WTC11 (cell line): ENCODE measurements at regions not wholly inside any gene's neighbourhood (a gene's known extent, or its start where the extent isn't known, plus 50 kb on each side); places are given as distances from the start of the nearest gene placed in this dataset.

Experiments used
- ATAC-seq: fragments of 200-7000 bp; cut with Tn5 transposase; 2 replicates; pipeline ENCODE4 v1.10.0; 2021; ENCODE audit warnings: mild to moderate bottlenecking, moderate library complexity
- CTCF ChIA-PET: fragments of 300-600 bp; sonication (Branson Sonifier 250); formaldehyde crosslinking; loops from one replicate; lab custom pipeline; 2021; ENCODE audit warnings: antibody characterized with exemption; lab: Charles Lee
- POLR2A ChIA-PET: fragments of 350-600 bp; sonication (Branson Sonifier 250); formaldehyde crosslinking; loops from one replicate; lab custom pipeline; 2021; ENCODE audit warnings: antibody characterized with exemption; lab: Charles Lee
- DNase-seq: peaks from one replicate; pipeline ENCODE4 v3.0.0; 2021; ENCODE audit warnings: low spot score
- H3K27ac Mint-ChIP-seq: 2 replicates; pipeline ENCODE4 v1.8.0; 2021; ENCODE audit warnings: mixed read lengths
- H3K27me3 Mint-ChIP-seq: 2 replicates; pipeline ENCODE4 v1.8.0; 2021; ENCODE audit warnings: low read depth, mild to moderate bottlenecking, moderate library complexity, mixed read lengths
- H3K36me3 Mint-ChIP-seq: 2 replicates; pipeline ENCODE4 v1.8.0; 2021; ENCODE audit warnings: mixed read lengths
- H3K4me1 Mint-ChIP-seq: 2 replicates; pipeline ENCODE4 v1.8.0; 2022; ENCODE audit warnings: mixed read lengths
- H3K4me3 Mint-ChIP-seq: 2 replicates; pipeline ENCODE4 v1.8.0; 2021; ENCODE audit warnings: mild to moderate bottlenecking, moderate library complexity, mixed read lengths
- H3K9me3 Mint-ChIP-seq: 2 replicates; pipeline ENCODE4 v1.8.0; 2021; ENCODE audit warnings: mixed read lengths
- ARID4B ChIP-seq: sonication (generic); formaldehyde crosslinking; IDR thresholded peaks from 2 replicates; pipeline ENCODE4 v1.8.0; 2023; ENCODE audit warnings: missing genetic modification reagents, mild to moderate bottlenecking, borderline replicate concordance
- ATF3 ChIP-seq: sonication (generic); formaldehyde crosslinking; conservative IDR thresholded peaks from 2 replicates; pipeline ENCODE4 v1.8.1; 2022; ENCODE audit warnings: mild to moderate bottlenecking, missing genetic modification reagents
- ELF4 ChIP-seq: sonication (generic); formaldehyde crosslinking; IDR thresholded peaks from 2 replicates; pipeline ENCODE4 v1.8.1; 2022; ENCODE audit warnings: low read depth, mild to moderate bottlenecking, moderate library complexity, missing genetic modification reagents
- ETV6 ChIP-seq: sonication (generic); formaldehyde crosslinking; IDR thresholded peaks from 2 replicates; pipeline ENCODE4 v1.8.1; 2022; ENCODE audit warnings: mild to moderate bottlenecking, missing genetic modification reagents
- IRF2 ChIP-seq: sonication (generic); formaldehyde crosslinking; IDR thresholded peaks from 2 replicates; pipeline ENCODE4 v1.8.0; 2022; ENCODE audit warnings: low read depth, missing genetic modification reagents, borderline replicate concordance
- JUN ChIP-seq: sonication (generic); formaldehyde crosslinking; IDR thresholded peaks from 2 replicates; pipeline ENCODE4 v1.8.0; 2023; ENCODE audit warnings: mild to moderate bottlenecking, missing genetic modification reagents
- MLX ChIP-seq: sonication (generic); formaldehyde crosslinking; IDR thresholded peaks from 2 replicates; pipeline ENCODE4 v1.8.1; 2023; ENCODE audit warnings: mild to moderate bottlenecking, missing genetic modification reagents, moderate library complexity
- MYBL2 ChIP-seq: sonication (generic); formaldehyde crosslinking; IDR thresholded peaks from 2 replicates; pipeline ENCODE4 v1.8.1; 2023; ENCODE audit warnings: mild to moderate bottlenecking, moderate library complexity, missing genetic modification reagents
- PREB ChIP-seq: sonication (generic); formaldehyde crosslinking; IDR thresholded peaks from 2 replicates; pipeline ENCODE4 v1.8.1; 2022; ENCODE audit warnings: mild to moderate bottlenecking, missing genetic modification reagents, moderate library complexity, borderline replicate concordance
- RORB ChIP-seq: fragments of 250-450 bp; sonication (Bioruptor Pico); IDR thresholded peaks from 2 replicates; pipeline ENCODE4 v1.9.0; 2021; ENCODE audit warnings: mild to moderate bottlenecking
- USF1 ChIP-seq: sonication (generic); formaldehyde crosslinking; IDR thresholded peaks from 2 replicates; pipeline ENCODE4 v1.8.0; 2022; ENCODE audit warnings: mild to moderate bottlenecking, missing genetic modification reagents
- ZBTB21 ChIP-seq: sonication (generic); formaldehyde crosslinking; IDR thresholded peaks from 2 replicates; pipeline ENCODE4 v1.8.1; 2023; ENCODE audit warnings: mild to moderate bottlenecking, missing genetic modification reagents, borderline replicate concordance
- ZMAT4 ChIP-seq: fragments of 250-450 bp; sonication (Bioruptor Pico); IDR thresholded peaks from 2 replicates; pipeline ENCODE4 v1.9.0; 2021; ENCODE audit warnings: mild to moderate bottlenecking
- ZNF219 ChIP-seq: sonication (generic); formaldehyde crosslinking; IDR thresholded peaks from 2 replicates; pipeline ENCODE4 v1.8.0; 2023; ENCODE audit warnings: missing genetic modification reagents, mild to moderate bottlenecking, borderline replicate concordance
- ZNF263 ChIP-seq: sonication (generic); formaldehyde crosslinking; IDR thresholded peaks from 2 replicates; pipeline ENCODE4 v1.8.1; 2022; ENCODE audit warnings: low read depth, mild to moderate bottlenecking, moderate library complexity, missing genetic modification reagents
- ZNF425 ChIP-seq: fragments of 250-450 bp; sonication (Bioruptor Pico); conservative IDR thresholded peaks from 2 replicates; pipeline ENCODE4 v1.9.0; 2021; ENCODE audit warnings: mild to moderate bottlenecking

- no peak for ATAC-seq
- CTCF ChIA-PET, result interaction anchor here (3.0 kb wide), 1 partner anchor 336 kb away, joined by 23 read pairs; no protein-coding TSS in a partner anchor
- POLR2A ChIA-PET, result no interaction called here
These were observed 169.5 kb downstream of the NUFIP1 start for GRCh38 chr13:44819772-44820171.

More at GRCh38 chr13:44819772-44820171, 169.5 kb downstream of the NUFIP1 start:
- no peak for DNase-seq
- Mint-ChIP-seq H3K9me3 (no peaks in the 10 kb centered on the region), H3K27me3 (no peaks in the 10 kb centered on the region; the same call in 1 of the 2 replicates), H3K4me3 (no peak overlapping the region), H3K27ac (no peak overlapping the region), H3K4me1 (peaks cover 44% of the 10 kb centered on the region), H3K36me3 (no peaks in the 10 kb centered on the region)
- TF ChIP-seq ZBTB21, result no peak
- TF ChIP-seq JUN (CRISPR knock-in tag), result no peak
- TF ChIP-seq PREB (CRISPR knock-in tag), result no peak
- TF ChIP-seq MYBL2, result no peak
- TF ChIP-seq RORB (CRISPR knock-in tag), result no peak
- no peak for TF ChIP-seq ATF3 (CRISPR knock-in tag)
- TF ChIP-seq ARID4B, result no peak
- TF ChIP-seq IRF2 (CRISPR knock-in tag), result no peak
- no peak for TF ChIP-seq ZNF219 (CRISPR knock-in tag)
- TF ChIP-seq ELF4, result no peak
- TF ChIP-seq ETV6 (CRISPR knock-in tag), result no peak
- no peak for TF ChIP-seq ZNF425 (CRISPR knock-in tag)
- no peak for TF ChIP-seq ZMAT4 (CRISPR knock-in tag)
- TF ChIP-seq ZNF263 (CRISPR knock-in tag), result no peak
- no peak for TF ChIP-seq MLX
- TF ChIP-seq USF1 (CRISPR knock-in tag), result no peak
